ENCODE measurements at regions not wholly inside any gene's neighbourhood (a gene's known extent, or its start where the extent isn't known, plus 50 kb on each side); places are given as distances from the start of the nearest gene placed in this dataset.

GRCh38 chr2:54020793-54021414 is 50.1 kb upstream of the PSME4 start:
- TF ChIP-seq CTCF (IDR thresholded peaks at IDR 0.05; ENCODE audit: insufficient read depth, low read length, poor library complexity, severe bottlenecking) = no peak
- no peak overlapping the region for H3K4me3 ChIP-seq (ENCODE audit: low read depth, low read length)
- H3K36me3 ChIP-seq (ENCODE audit: control insufficient read depth, insufficient read depth, low read length) = no peaks in the 10 kb centered on the region
- DNase-seq (ENCODE audit: low read depth) = no peak
- no peaks in the 10 kb centered on the region for H3K27me3 ChIP-seq (ENCODE audit: control insufficient read depth, insufficient read depth, low read length)

Data from kidney epithelial cell (primary cell).